IMR-90 (cell line): ENCODE measurements at regions not wholly inside any gene's neighbourhood (a gene's known extent, or its start where the extent isn't known, plus 50 kb on each side); places are given as distances from the start of the nearest gene placed in this dataset.

ENCODE experiments used
- ATAC-seq: fragments of 200-7000 bp; cut with Tn5 transposase; 2 replicates; pipeline ENCODE4 v1.9.1; 2020; ENCODE audit warnings: low read depth, mild to moderate bottlenecking, moderate library complexity
- BruUV-seq: library from RNA; stranded (reverse); fragments of 400-500 nt; replicated peaks from 2 replicates; lab custom pipeline; 2021; lab: Mats Ljungman, UMichigan
- CTCF ChIA-PET: fragments of 300-600 bp; formaldehyde crosslinking; extraction: SDS; loops from one replicate; lab custom pipeline; 2021; ENCODE audit warnings: antibody characterized with exemption; lab: Yijun Ruan, JAX
- POLR2A ChIA-PET: fragments of 300-600 bp; sonication (Branson Sonifier 250); formaldehyde crosslinking; loops from one replicate; lab custom pipeline; 2022; ENCODE audit warnings: antibody characterized with exemption; ENCODE audit not compliant: unreplicated experiment; lab: Charles Lee
- DNase-seq: peaks from one replicate; pipeline ENCODE4 v3.0.0; 2013
- H2AFZ ChIP-seq: replicated peaks from 2 replicates; pipeline ENCODE3; 2013; ENCODE audit warnings: low read length, mild to moderate bottlenecking; ENCODE audit not compliant: poor library complexity
- H2AK5ac ChIP-seq: 2 replicates; pipeline ENCODE4 v1.6.1; 2013; ENCODE audit warnings: low read depth, low read length, inconsistent platforms
- H2AK9ac ChIP-seq: replicated peaks from 2 replicates; pipeline ENCODE3; 2013; ENCODE audit warnings: mild to moderate bottlenecking, low read depth, low read length, moderate library complexity; ENCODE audit not compliant: poor library complexity
- H2BK120ac ChIP-seq: 2 replicates; pipeline ENCODE4 v1.6.1; 2013; ENCODE audit warnings: low read depth, low read length, inconsistent platforms
- H2BK15ac ChIP-seq: 3 replicates; pipeline ENCODE4 v1.6.1; 2013; ENCODE audit warnings: low read depth, low read length, inconsistent platforms
- H2BK20ac ChIP-seq: 2 replicates; pipeline ENCODE4 v1.6.1; 2013; ENCODE audit warnings: low read depth, mild to moderate bottlenecking, inconsistent platforms, low read length, moderate library complexity
- H2BK5ac ChIP-seq: 2 replicates; pipeline ENCODE4 v1.6.1; 2013; ENCODE audit warnings: mild to moderate bottlenecking, low read depth, low read length, inconsistent platforms; ENCODE audit not compliant: poor library complexity, severe bottlenecking
- H3K14ac ChIP-seq: replicated peaks from 2 replicates; pipeline ENCODE4 v1.6.1; 2013; ENCODE audit warnings: low read depth, low read length, inconsistent platforms
- H3K18ac ChIP-seq: 2 replicates; pipeline ENCODE4 v1.6.1; 2013; ENCODE audit warnings: low read depth, low read length, control low read depth
- H3K23ac ChIP-seq: 2 replicates; pipeline ENCODE4 v1.6.1; 2013; ENCODE audit warnings: low read depth, low read length, inconsistent platforms
- H3K27ac ChIP-seq: 2 replicates; pipeline ENCODE4 v1.5.1; 2013; ENCODE audit warnings: mild to moderate bottlenecking, control low read depth, low read length; ENCODE audit not compliant: insufficient read depth
- H3K27me3 ChIP-seq: 2 replicates; pipeline ENCODE4 v1.6.1; 2013; ENCODE audit warnings: low read length; ENCODE audit not compliant: control insufficient read depth, insufficient read depth
- H3K36me3 ChIP-seq: 2 replicates; pipeline ENCODE4 v1.6.1; 2013; ENCODE audit warnings: low read length, mixed read lengths; ENCODE audit not compliant: control insufficient read depth, insufficient read depth
- H3K4ac ChIP-seq: 2 replicates; pipeline ENCODE4 v1.6.1; 2013; ENCODE audit warnings: low read depth, low read length, inconsistent platforms
- H3K4me1 ChIP-seq: 2 replicates; pipeline ENCODE4 v1.6.1; 2013; ENCODE audit warnings: low read length, mixed read lengths; ENCODE audit not compliant: control insufficient read depth, insufficient read depth
- H3K4me2 ChIP-seq: 2 replicates; pipeline ENCODE4 v1.6.1; 2013; ENCODE audit warnings: low read depth, mild to moderate bottlenecking, control low read depth, low read length, moderate library complexity
- H3K4me3 ChIP-seq: 2 replicates; pipeline ENCODE4 v1.5.1; 2013; ENCODE audit warnings: low read depth, mild to moderate bottlenecking, control low read depth, low read length, moderate library complexity; ENCODE audit not compliant: insufficient read depth
- H3K56ac ChIP-seq: 2 replicates; pipeline ENCODE4 v1.6.1; 2013; ENCODE audit warnings: low read length, inconsistent platforms; ENCODE audit not compliant: insufficient read depth; ENCODE audit errors: extremely low read depth
- H3K79me1 ChIP-seq, 2 experiments: 2 replicates each; pipeline ENCODE4 v1.6.1; 2013; ENCODE audit warnings: low read length in 2 of 2, inconsistent platforms in 1 of 2, low read depth in 1 of 2
- H3K9ac ChIP-seq: 2 replicates; pipeline ENCODE4 v1.6.1; 2013; ENCODE audit warnings: low read depth, low read length, control low read depth
- H3K9me1 ChIP-seq: 2 replicates; pipeline ENCODE4 v1.6.1; 2013; ENCODE audit warnings: low read length, inconsistent platforms; ENCODE audit not compliant: insufficient read depth
- H3K9me3 ChIP-seq: 2 replicates; pipeline ENCODE4 v1.6.1; 2013; ENCODE audit warnings: low read length; ENCODE audit not compliant: control insufficient read depth, insufficient read depth
- H4K20me1 ChIP-seq: 2 replicates; pipeline ENCODE4 v1.6.1; 2013; ENCODE audit warnings: low read length, inconsistent platforms; ENCODE audit not compliant: insufficient read depth
- H4K5ac ChIP-seq: 2 replicates; pipeline ENCODE4 v1.6.1; 2013; ENCODE audit warnings: mild to moderate bottlenecking, low read depth, low read length, control low read depth
- H4K8ac ChIP-seq, 2 experiments: 2 replicates each; pipeline ENCODE4 v1.6.1; 2013; ENCODE audit warnings: low read depth in 2 of 2, low read length in 2 of 2, control low read depth in 1 of 2, inconsistent platforms in 1 of 2
- H4K91ac ChIP-seq: 2 replicates; pipeline ENCODE4 v1.6.1; 2013; ENCODE audit warnings: low read depth, low read length, inconsistent platforms; ENCODE audit not compliant: insufficient read depth
- CEBPB ChIP-seq: IDR thresholded peaks from 2 replicates; pipeline ENCODE4 v1.6.1; 2012; ENCODE audit warnings: low read depth, low read length, improper control_type of control experiment
- CTCF ChIP-seq: conservative IDR thresholded peaks from 2 replicates; pipeline ENCODE4 v1.5.1; 2012; ENCODE audit warnings: mild to moderate bottlenecking, low read depth, low read length, improper control_type of control experiment
- ELK1 ChIP-seq: fragments of 150-350 bp; IDR thresholded peaks from 2 replicates; pipeline ENCODE4 v1.6.1; 2016; ENCODE audit warnings: low read depth, mild to moderate bottlenecking, low read length, moderate library complexity, borderline replicate concordance
- FOS ChIP-seq: fragments of 150-350 bp; IDR thresholded peaks from 2 replicates; pipeline ENCODE4 v1.6.1; 2016; ENCODE audit warnings: low read depth, low read length
- MAFK ChIP-seq: IDR thresholded peaks from 2 replicates; pipeline ENCODE4 v1.6.1; 2012; ENCODE audit warnings: low read depth, low read length, improper control_type of control experiment
- MXI1 ChIP-seq: IDR thresholded peaks from 2 replicates; pipeline ENCODE4 v1.6.1; 2012; ENCODE audit warnings: low read depth, mild to moderate bottlenecking, low read length, moderate library complexity, borderline replicate concordance
- NFE2L2 ChIP-seq: fragments of 150-350 bp; IDR thresholded peaks from 2 replicates; pipeline ENCODE4 v1.6.1; 2016; ENCODE audit warnings: low read depth, mild to moderate bottlenecking, low read length
- RAD21 ChIP-seq: IDR thresholded peaks from 2 replicates; pipeline ENCODE4 v1.6.1; 2012; ENCODE audit warnings: low read length, improper control_type of control experiment
- RFX5 ChIP-seq: IDR thresholded peaks from 2 replicates; pipeline ENCODE4 v1.8.0; 2012; ENCODE audit warnings: low read depth, mild to moderate bottlenecking, low read length, moderate library complexity
- SMC3 ChIP-seq: fragments of 150-350 bp; IDR thresholded peaks from 2 replicates; pipeline ENCODE4 v1.6.1; 2016; ENCODE audit warnings: low read depth, mild to moderate bottlenecking, antibody characterized with exemption, low read length, moderate library complexity
- dilution Hi-C: fragments of 300-500 bp; cut with HindIII; formaldehyde crosslinking; loops from one replicate; pipeline ENCODE4 v1.14.3; 2018; ENCODE audit warnings: low sequenced_read_pairs; ENCODE audit not compliant: unreplicated experiment
- in situ Hi-C: fragments of 300-500 bp; cut with MboI; formaldehyde crosslinking; loops from 3 replicates; pipeline ENCODE4 v1.14.3; 2019; ENCODE audit warnings: low sequenced_read_pairs, inconsistent platforms, mixed read lengths
- intact Hi-C: fragments of 100-400 bp; cut with micrococcal nuclease; formaldehyde crosslinking; loops from 2 replicates; pipeline ENCODE4 v1.10.0; 2022
- TF ChIP-seq, protein P1 (sequence below): fragments of 150-350 bp; IDR thresholded peaks from 2 replicates; pipeline ENCODE4 v1.6.1; 2017; ENCODE audit warnings: mild to moderate bottlenecking, antibody characterized with exemption, low read length, low read depth

DNA sequence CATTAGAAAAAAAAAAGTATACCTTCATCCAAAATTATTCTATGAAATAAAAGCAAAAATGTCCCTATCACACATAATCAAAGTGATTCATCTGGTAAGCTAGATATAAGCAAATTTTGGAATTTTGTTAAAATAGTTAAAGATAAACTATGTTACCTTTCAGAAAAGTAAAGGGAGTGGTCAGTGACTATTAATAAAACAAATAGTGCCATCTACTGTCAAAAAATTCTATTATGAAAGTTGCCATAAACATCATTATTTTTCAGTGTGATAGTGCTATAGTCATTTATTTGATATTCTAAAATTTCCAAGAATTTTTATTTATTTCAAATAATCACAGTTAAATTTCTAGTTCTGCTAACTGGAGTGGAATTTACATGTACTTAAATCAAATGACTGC lies 803.7 kb downstream of the KCNT2 start:
- Histone ChIP-seq H2AK5ac (no peak overlapping the region), H3K18ac (no peak overlapping the region), H3K14ac (no peak overlapping the region), H3K27ac (no peak overlapping the region), H2AK9ac (no peak overlapping the region), H2AFZ (no peak overlapping the region), H3K4me2 (no peak overlapping the region), H4K8ac (no peak overlapping the region), H2BK5ac (no peak overlapping the region), H3K9ac (no peak overlapping the region), H4K91ac (no peak overlapping the region), H3K27me3 (no peaks in the 10 kb centered on the region), H4K5ac (no peak overlapping the region), H2BK120ac (no peak overlapping the region), H2BK15ac (no peak overlapping the region), H4K20me1 (no peaks in the 10 kb centered on the region), H3K9me3 (no peaks in the 10 kb centered on the region), H3K56ac (no peak overlapping the region), H3K79me1 (no peaks in the 10 kb centered on the region), H3K4me3 (no peak overlapping the region), H3K4me1 (no peaks in the 10 kb centered on the region), H3K4ac (no peak overlapping the region), H3K9me1 (no peaks in the 10 kb centered on the region), H3K23ac (no peak overlapping the region), H3K36me3 (no peaks in the 10 kb centered on the region), H2BK20ac (no peak overlapping the region)
- dilution Hi-C loops = no loop called here
- ChIA-PET CTCF (no interaction called here), POLR2A (interaction anchor here (0.6 kb wide), 1 partner anchor 224 kb away, joined by 7 read pairs; no protein-coding TSS in a partner anchor)
- in situ Hi-C loops = no loop called here
- ATAC-seq (no peak), DNase-seq (no peak)
- BruUV-seq = no TSS peak
- intact Hi-C loops = no loop called here
- TF ChIP-seq NFE2L2 (no peak), SMC3 (no peak), CTCF (no peak), MAFK (no peak), MXI1 (no peak), CEBPB (no peak), RAD21 (no peak), ELK1 (no peak), FOS (no peak), RFX5 (no peak)
- TF ChIP-seq, protein P1, sequence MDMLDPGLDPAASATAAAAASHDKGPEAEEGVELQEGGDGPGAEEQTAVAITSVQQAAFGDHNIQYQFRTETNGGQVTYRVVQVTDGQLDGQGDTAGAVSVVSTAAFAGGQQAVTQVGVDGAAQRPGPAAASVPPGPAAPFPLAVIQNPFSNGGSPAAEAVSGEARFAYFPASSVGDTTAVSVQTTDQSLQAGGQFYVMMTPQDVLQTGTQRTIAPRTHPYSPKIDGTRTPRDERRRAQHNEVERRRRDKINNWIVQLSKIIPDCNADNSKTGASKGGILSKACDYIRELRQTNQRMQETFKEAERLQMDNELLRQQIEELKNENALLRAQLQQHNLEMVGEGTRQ = no peak
